DMS153 (cell line): ENCODE measurements at regions not wholly inside any gene's neighbourhood (a gene's known extent, or its start where the extent isn't known, plus 50 kb on each side); places are given as distances from the start of the nearest gene placed in this dataset.

ENCODE experiments used
- DNase-seq: peaks from one replicate; lab custom pipeline; 2025; lab: John Stamatoyannopoulos, UW

DNA sequence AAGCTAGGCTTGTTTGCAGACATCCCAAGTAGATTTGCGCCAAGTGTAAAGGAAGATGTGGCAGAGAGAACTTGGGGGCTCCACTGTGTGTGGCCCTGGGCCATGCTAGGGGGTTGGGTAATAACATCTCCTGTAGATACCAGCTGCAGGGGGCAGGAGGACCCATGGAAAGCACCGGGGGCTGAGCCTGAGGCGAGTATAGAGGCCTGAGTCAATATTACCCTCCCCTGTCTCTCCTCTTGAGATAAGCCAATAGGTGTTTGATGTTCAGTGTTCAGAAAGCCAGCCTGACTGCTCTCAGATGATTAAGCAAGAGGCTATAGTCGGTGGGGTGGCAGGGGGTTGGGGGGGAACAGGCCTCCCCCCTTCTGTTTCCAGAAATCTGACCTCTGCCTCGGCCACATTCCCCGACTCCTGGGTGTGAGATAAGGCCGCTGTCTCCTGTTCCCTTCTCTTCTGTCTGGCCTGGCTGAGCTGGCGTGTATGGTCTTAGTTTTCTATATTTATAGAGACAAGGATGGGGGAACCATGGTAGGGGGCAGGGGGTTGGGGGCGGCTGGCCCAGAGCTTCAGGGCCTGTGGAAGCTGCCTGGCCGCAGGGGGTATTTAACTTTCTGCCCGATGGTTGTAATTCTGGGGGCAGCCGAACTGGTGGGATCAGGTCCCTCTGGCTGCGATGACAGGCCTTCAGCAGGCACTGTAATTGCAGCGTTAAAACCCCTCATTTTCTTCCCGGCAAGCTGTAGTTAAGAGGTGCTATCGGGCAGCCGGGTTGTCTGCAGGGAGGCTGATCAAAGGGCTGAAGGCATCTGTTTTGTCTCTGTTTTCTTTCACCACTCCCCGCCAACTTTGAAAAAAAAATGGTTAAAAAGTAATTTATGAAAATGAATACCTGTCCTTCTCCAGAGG is 292.0 kb downstream of the NSG2 start:
- no peak for DNase-seq

DNA sequence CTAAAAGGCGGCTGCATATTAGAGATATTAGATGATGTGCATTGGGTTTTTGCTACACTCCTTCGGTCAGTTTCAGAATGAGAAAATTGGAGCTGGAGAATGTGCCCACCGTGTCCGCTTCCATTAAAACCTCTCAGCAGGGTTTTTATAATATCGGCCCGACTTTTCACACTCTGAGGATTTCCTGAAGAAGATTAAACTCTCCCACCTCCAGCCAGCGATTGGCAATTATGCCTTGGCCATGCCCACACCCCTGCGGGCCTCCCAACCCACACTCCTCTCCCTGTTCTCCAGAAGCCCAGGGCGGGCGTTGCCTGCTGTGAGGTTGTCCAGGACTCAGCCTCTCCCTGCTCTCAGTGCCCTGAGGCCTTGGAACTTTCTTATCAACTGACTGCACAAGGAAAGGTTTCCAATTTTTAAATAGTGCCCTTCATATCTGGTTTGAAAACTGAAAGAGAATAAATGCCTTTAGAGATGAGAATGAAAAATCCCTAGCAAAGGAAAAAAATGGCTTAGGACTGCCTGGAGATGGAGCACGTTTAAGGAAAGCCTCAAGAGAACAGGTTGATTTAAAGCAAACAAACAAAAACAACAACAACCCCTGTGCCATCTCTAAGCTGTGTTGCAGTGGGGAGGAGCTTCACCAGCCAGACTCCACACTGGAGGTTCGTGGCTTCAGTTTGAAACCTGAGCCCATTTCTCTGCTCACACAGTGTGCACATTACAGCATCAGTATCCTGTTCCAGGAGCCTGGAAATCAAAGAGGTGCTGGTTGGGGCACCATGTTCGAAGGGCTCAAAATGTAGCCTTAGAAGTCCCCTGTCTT is 292.9 kb downstream of the NSG2 start:
- no peak for DNase-seq

DNA sequence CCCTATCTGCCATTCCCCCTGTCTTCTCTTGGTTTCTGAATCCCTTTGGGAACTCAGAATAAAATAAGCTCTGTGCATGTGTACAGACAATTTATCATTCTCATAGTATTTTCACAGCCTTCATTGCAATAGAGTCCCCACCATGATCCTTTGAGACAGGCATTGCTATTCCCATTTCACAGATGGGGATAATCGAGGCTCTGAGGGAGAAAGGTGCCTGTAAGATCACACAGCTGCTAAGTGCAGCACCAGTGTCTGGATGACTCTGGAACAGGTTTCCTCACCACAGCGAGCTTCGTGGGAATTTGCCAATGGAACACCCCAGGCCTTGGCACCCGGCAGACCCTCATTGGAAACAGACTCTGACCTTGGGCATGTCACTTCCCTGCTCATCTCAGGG is 293.6 kb downstream of the NSG2 start:
- no peak for DNase-seq

DNA sequence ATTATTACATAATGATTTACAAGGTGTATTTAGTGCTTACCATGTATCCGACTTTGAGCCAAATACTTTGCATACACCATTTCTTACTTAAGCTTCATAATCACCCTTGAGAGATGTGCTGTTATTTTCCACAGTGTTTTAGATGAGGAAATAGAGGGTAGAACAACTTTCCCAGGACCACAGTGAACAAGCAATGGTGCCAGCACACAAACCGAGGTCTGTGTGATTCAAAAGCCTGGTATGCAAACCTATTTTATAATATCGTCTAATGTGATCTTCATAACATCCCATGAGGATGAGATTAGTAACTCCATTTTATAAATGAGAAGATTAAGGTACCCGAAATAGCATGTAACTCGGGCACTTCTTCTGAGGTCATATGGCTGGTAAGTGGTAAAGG is 294.7 kb downstream of the NSG2 start:
- DNase-seq: no peak

DNA sequence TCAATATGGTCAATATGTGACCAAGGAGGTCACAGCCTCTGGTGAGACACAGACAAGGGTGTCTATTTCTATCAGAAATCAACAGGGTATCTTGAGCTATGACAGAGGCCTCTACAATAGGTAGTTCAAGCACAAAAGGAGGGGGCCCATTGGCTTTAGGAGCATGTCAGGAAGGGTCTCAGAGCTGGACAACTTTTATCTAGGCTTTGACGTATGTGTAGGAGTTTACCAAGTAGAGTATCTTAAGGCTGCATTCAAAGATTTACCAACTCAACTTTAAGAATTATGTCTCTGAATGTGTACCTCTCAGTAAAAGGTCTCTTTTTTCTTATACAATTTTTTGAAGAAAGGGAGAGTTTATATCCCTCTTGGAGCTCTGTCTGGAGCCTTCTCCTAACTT is 297.2 kb downstream of the NSG2 start:
- no peak for DNase-seq

DNA sequence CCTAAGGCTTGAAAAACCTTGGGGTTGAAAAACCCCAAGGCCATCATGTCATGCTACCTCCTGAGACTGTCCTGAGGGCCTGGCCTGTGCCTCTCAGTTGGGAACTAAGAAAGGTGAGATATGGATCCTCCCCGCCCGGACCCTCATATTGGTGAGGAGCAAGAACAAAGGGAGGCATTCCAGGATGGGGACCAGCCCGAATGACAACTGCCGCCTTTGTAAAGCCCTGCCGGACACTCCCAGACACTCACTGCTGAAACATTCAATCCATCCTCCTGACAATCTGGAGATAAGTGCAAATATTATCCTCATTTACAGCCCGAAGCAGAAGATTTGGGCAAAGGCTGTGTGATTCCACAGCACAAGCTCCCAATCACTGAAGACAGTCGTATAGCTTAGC is 298.3 kb downstream of the NSG2 start:
- no peak for DNase-seq

DNA sequence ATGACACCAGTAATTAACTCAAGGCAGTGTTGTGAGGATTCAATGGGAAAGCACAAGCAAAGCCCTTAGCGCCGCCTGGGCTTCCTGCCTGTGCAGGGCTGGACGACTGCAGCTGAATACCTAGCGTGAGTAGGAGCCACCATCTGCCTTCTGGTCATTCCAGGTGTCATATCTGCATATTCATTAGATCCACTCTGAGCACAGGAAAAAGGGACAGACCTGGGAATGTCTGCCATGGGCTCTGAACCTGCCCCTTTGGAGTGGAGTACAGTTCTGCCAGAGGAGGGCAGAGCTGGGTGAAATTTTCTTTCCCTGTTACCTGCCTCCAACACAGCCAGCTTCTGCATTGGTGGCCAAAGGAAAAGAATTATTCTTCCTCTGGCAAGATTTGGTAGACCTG is 298.8 kb downstream of the NSG2 start:
- no peak for DNase-seq

DNA sequence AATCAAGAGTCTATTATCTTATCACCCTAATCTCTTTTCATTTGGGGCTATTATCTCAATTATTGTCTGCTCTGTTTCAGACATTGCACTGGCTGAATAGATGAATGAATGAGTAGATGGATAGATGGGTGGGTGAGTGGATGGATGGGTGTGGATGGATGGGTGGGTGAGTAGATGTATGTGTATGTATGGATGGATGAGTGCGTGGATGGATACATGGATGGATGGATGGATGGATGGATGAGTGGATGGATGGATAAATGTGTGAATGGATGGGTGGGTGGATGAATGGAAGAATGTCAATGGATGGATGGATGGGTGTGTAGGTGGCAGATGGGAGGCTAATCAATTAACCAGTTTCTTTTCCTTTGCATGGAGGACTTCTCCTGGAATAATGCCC is 301.7 kb downstream of the NSG2 start:
- no peak for DNase-seq

DNA sequence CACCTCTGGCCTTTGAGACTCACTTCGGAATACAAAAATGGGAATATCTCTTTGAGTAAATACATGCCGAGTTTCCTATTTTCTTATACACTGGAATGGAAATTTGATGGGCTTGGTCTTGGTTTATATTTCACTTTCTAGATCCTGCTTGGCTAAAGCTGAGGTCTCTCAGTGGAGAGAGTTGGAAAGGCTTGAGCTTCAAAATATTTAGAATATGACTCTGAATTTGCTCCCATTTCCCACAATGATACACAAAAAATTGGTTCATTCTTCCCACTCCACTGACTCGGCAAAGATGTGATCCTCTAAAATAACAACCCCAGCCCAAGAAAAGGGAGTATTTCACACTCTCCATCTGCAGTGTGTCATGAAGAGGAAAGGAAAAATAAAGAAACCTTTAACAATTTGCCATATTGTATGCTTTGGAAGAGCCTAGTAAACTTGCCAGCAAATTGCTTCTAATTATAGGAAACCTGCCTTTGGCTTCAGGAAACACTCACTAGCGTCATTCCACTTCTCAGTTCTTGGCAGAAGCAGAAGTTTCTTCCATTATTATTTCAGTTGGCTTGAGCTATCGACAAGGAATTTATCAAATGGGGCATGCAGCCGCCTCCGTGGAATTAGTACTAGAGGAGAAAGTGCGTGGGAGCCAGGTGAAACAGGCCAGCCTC is 302.9 kb downstream of the NSG2 start:
- no peak for DNase-seq

DNA sequence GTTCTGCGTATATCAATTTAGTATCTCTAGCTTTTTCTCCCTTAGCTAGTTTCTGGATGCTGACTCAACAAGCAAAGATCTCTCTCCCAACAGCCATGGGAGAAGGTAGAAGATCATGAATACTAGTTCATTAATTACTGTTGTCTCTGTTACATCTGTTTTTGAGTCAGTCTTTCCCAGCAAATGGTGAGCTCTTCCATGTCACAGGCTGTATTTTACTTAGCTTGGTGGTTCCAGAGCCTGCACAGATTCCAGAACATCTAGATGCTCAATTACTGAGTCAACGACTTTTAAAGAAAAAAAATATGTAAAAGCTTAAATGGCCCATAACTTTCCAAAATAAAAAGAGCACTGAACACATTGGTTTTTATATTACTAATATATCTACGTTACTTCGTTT is 307.2 kb downstream of the NSG2 start:
- no peak for DNase-seq

DNA sequence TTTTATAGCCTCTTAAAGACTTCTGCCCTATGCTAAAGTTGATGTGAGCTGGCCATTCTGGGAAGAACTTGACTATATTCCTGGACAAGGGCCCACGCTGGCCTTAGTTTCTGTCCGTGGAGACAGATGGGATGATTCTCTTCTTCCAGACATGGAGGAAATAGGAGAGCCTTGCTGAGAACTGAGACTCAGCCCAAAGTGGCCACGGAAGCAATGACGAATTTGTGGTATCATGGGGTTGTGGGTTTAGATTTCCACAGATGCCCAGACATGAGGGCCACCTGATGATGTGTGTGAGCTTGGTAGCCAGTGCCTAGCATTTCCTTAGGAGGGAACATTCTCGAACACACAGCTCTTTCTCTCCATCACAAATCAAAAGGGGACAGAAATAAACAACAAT is 309.1 kb downstream of the NSG2 start:
- DNase-seq: no peak

DNA sequence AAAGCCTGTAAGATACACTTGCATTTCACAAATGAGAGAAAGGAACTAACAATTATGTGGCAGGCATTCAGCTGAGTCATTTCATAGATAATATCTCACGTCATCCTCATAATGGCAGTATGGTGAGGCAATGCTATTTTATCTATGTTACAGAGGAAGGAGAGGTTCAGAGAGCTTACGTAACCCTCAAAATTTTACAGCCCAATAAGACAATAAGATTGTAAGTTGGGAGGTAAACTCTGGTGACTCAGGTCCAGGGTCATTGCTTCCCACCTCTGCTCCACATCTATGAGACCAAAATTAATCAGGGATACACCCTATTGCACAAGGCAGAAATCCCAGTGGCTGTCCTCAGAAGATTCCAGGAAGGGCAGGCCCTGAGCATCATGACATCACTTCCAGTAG is 309.7 kb downstream of the NSG2 start:
- DNase-seq: no peak

DNA sequence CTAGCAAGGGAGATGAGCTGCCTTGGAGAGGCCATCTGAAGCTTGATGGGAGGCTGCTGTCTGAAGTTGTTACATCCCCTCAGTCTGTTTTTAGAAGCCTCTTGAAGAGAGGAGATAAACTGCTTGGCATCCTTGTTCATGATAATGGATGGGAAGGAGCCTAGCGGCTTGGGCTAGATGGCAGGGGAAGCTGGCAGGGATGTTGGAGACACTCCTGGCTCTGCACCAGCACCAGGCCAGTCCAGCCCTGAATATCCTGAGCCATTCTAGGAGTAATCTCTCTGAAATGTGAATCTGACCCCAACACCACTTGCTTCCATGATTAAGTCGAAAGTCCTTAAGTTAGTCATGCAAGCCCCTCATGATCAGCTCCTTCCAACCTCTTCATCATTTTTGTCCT is 310.5 kb downstream of the NSG2 start:
- DNase-seq: no peak

DNA sequence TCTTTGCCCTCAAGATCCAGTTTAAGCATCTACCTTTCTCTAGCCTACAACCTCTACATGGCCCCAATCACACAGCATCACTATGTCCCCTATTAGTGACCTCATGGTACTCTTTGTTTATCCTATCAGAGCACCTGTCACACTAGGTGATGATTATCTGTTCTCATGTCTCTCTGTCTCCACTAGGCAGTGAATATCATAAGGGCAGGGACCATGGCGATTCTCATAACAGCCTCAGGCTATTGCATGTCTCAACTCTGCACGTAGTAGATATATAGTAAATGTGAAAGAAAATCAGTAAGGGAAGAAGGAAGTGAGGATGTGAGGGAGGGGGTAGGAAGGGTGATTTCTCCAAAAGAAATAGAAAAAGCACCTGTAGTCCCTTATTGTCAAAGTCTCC is 311.0 kb downstream of the NSG2 start:
- no peak for DNase-seq

DNA sequence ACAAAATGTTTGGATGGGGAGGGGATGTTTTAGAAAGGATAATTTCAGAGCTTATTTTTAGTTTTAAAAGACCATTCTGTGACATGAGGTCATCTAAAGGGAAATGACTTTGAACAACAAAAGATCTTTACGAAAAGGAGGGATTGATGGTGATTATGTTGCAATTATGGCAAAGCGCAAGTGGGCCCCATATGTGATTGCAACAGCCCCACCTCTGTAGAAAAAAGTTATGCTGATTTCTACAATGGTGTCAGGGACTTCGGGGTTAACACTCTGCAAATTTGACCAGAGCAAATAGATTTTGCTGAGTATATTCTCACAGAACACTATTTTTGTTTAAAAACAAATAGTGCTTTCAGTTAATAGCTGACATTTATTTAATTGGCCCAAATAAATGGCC is 312.8 kb downstream of the NSG2 start:
- DNase-seq: no peak

DNA sequence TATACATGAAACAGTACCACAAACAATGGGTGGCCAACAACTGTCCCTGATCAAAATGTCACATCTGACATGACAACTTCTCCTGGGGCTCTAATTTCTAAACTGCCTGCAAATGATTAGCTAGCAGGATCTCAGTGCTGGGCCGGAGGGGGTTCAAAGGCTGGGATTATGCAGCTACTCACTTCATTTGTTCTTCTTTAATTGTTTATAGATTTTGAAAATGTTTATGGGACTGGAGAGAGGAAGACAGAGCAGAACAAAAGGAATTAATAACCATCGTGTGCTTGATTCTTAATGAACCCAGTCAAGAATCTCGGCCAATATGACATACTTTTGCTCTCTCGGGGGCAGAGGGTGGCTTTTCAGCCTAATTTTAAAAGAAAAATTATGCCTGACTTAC is 313.6 kb downstream of the NSG2 start:
- DNase-seq: no peak

DNA sequence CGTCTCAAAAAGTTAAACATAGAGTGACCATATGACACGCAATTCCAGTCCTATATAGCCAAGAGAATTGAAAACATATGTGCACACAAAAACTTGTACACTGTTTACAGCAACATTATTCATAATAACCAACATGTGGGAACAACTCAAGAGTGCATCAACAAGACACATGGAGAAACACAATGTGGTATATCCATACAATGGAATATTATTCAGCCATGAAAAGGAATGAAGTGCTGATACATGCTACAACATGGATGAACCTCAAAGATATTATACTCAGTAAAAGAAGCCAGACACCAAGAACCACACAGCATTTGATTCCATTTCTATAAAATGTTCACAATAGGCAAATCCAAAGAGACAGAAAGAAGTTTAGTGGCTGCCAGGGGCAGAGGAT is 317.0 kb downstream of the NSG2 start:
- DNase-seq: no peak

DNA sequence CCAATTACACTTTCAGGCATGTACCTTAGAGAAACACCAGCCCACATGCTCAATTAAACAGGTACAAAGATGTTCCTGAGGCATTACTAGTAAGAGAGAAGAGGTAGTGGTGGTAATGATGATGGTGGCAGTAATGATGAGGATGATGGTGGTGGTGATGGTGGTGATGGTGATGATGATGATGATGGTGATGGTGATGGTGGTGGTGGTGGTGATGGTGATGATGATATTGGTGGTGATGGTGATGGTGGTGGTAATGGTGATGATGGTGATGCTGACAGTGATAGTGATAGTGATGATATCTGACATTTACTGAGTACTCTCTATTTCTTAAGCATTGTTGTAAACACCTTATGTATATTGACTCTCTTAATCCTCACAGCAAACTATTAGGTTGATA is 318.4 kb downstream of the NSG2 start:
- DNase-seq: no peak

DNA sequence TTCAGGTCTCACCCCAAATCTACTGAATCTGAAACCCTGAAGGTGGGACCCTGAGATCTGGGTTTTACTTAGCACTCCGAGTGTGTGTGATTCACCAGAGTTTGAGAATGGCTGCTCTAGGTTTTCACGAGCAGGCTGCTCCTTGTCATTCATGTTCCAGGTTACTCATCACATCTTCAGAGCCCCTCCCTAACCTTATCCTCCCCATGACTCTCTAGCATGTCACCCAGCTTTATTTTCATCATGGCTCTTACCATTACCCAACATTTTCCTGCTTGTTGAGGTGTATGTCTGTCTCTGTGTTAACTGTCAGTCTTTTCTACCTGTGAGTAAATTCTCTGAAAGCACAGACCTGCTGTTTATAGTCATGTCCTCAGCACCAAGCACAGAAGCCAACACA is 319.2 kb downstream of the NSG2 start:
- DNase-seq: no peak

DNA sequence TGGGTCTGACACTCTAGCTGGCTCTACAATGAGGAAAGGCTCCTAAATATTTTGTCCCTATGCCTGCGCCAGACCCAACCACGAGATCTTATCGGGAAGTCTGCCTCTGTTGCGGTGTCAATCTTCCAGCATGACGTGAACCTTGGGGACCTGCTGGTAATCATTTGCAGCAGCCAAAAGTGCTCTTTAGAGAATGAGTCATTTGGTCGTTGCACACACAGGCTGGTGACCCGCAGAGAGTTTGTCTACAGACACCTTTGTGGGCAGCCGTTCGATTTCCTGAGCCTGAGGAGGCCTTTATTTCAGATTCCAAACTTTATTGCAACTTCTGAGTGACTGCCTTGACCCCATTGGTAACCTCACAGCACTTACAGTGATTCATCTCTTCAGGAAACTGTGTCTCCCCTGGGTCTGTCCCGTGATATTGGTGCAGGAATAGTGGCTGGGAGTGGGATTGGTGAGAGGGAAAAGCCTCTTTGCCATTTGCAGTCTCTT is 326.1 kb downstream of the NSG2 start:
- DNase-seq: no peak

DNA sequence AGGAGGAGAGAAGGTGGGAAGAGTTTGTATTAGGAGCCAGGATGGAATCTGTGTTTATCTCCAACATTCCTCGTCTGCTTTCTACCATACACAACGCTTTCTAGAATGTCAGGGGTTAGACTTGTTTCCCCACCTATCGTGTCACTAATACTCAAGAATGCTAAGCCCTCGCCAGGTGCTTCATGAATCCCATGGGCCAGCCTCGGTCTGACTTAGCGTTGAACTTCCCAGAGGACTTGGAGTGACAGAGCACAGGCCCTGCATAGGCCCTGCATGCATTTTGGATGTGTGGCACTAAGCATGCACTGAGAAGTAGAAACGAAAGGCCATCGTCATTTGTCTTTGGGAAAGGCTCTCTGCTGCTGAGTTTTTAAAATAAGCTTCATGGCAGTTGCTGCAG is 328.7 kb downstream of the NSG2 start:
- no peak for DNase-seq

DNA sequence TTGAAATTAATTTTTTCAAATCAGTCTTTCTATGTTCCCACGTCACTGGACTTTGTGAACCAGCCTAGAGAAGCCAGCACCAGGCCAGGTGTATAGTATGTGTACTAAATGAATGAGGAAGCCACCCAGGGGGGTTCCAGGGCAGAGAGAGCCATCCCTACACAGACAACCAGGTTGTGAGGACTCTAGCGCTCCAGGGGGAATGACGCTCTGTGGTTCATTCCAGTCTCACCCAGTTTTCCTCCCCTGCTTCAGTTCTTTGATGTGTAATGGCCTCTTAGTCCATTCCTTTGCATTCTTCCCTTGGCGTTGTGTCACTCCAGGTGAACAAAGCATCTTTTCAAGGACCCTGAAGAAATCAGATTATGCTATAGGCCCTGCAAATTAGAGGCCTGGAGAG is 330.6 kb downstream of the NSG2 start:
- no peak for DNase-seq
